ENCODE measurements at regions not wholly inside any gene's neighbourhood (a gene's known extent, or its start where the extent isn't known, plus 50 kb on each side); places are given as distances from the start of the nearest gene placed in this dataset.
"Not testable (repeated sequence)": the region's sequence is repeated elsewhere in the genome, so short reads cannot be mapped to it uniquely, and the experiment has no call there.

- no peak overlapping the region for H3K4me3 ChIP-seq
- no peak for TF ChIP-seq POLR2A (IDR thresholded peaks at IDR 0.05)
- no peaks in the 10 kb centered on the region for H3K4me1 ChIP-seq
- no peaks in the 10 kb centered on the region for H3K9me3 ChIP-seq
- H3K36me3 ChIP-seq: no peaks in the 10 kb centered on the region
- no peak for DNase-seq
- in situ Hi-C loops (cut with MboI; ENCODE audit: low sequenced_read_pairs in 4 of 4): no loop called here
- no peak overlapping the region for H3K27ac ChIP-seq
- intact Hi-C loops (cut with DNase I; ENCODE audit: low total_unique reads): loop anchor here (2.0 kb wide), 1 partner anchor 25 kb away; no protein-coding TSS in a partner anchor
- peaks cover 0 to 6% (median 0%) of the 10 kb centered on the region in 3 donors for H3K27me3 ChIP-seq
- ATAC-seq: no peak
These were observed 93.9 kb upstream of the FRMPD3 start for GRCh38 chrX:107355533-107355932.

- H3K9me3 ChIP-seq: no peaks in the 10 kb centered on the region
- H3K27ac ChIP-seq: no peak overlapping the region
- in situ Hi-C loops (cut with MboI; ENCODE audit: low sequenced_read_pairs in 4 of 4): no loop called here
- no peak for ATAC-seq
- intact Hi-C loops (cut with DNase I; ENCODE audit: low total_unique reads): no loop called here
- no peak for DNase-seq
- no peak for TF ChIP-seq POLR2A (IDR thresholded peaks at IDR 0.05)
- no peak for TF ChIP-seq CTCF (IDR thresholded peaks at IDR 0.05 in 4 of 5, conservative IDR thresholded peaks at IDR 0.05 in 1 of 5)
- no peak overlapping the region for H3K4me3 ChIP-seq
- peaks cover 0 to 9% (median 0%) of the 10 kb centered on the region in 3 donors for H3K27me3 ChIP-seq
- no peaks in the 10 kb centered on the region for H3K36me3 ChIP-seq
- no peaks in the 10 kb centered on the region for H3K4me1 ChIP-seq
These were observed 88.6 kb upstream of the FRMPD3 start for GRCh38 chrX:107360788-107361360.

- H3K36me3 ChIP-seq; H3K9me3 ChIP-seq; H3K27ac ChIP-seq; DNase-seq; H3K4me3 ChIP-seq; intact Hi-C loops (cut with DNase I; ENCODE audit: low total_unique reads); H3K4me1 ChIP-seq; in situ Hi-C loops (cut with MboI; ENCODE audit: low sequenced_read_pairs in 4 of 4); ATAC-seq; H3K27me3 ChIP-seq: not testable (repeated sequence)
These were observed 79.3 kb upstream of the FRMPD3 start for GRCh38 chrX:107370185-107370584.

- no peak overlapping the region for H3K27ac ChIP-seq
- DNase-seq (no peak), ATAC-seq (no peak)
- intact Hi-C loops (cut with DNase I; ENCODE audit: low total_unique reads): no loop called here
- no peaks in the 10 kb centered on the region for H3K9me3 ChIP-seq
- H3K36me3 ChIP-seq: no peaks in the 10 kb centered on the region
- H3K4me1 ChIP-seq: no peaks in the 10 kb centered on the region
- no peaks in the 10 kb centered on the region for H3K27me3 ChIP-seq
- TF ChIP-seq CTCF (IDR thresholded peaks at IDR 0.05 in 4 of 5, conservative IDR thresholded peaks at IDR 0.05 in 1 of 5) (no peak), POLR2A (IDR thresholded peaks at IDR 0.05) (no peak)
- in situ Hi-C loops (cut with MboI; ENCODE audit: low sequenced_read_pairs in 4 of 4): no loop called here
- no peak overlapping the region for H3K4me3 ChIP-seq
These were observed 75.3 kb upstream of the FRMPD3 start for GRCh38 chrX:107374132-107374531.

GRCh38 chrX:107374831-107375230, 74.6 kb upstream of the FRMPD3 start:
- no peak overlapping the region for H3K4me3 ChIP-seq
- ATAC-seq (no peak), DNase-seq (no peak)
- no peaks in the 10 kb centered on the region for H3K27me3 ChIP-seq
- no peaks in the 10 kb centered on the region for H3K4me1 ChIP-seq
- in situ Hi-C loops (cut with MboI; ENCODE audit: low sequenced_read_pairs in 4 of 4) (no loop called here), intact Hi-C loops (cut with DNase I; ENCODE audit: low total_unique reads) (no loop called here)
- no peaks in the 10 kb centered on the region for H3K9me3 ChIP-seq
- TF ChIP-seq CTCF (IDR thresholded peaks at IDR 0.05 in 4 of 5, conservative IDR thresholded peaks at IDR 0.05 in 1 of 5) (no peak), POLR2A (IDR thresholded peaks at IDR 0.05) (no peak)
- no peaks in the 10 kb centered on the region for H3K36me3 ChIP-seq
- no peak overlapping the region for H3K27ac ChIP-seq

GRCh38 chrX:107376186-107376585, 73.3 kb upstream of the FRMPD3 start:
- in situ Hi-C loops (cut with MboI; ENCODE audit: low sequenced_read_pairs in 4 of 4); H3K36me3 ChIP-seq: not testable (repeated sequence)

More at GRCh38 chrX:107376186-107376585, 73.3 kb upstream of the FRMPD3 start:
- H3K4me1 ChIP-seq; H3K4me3 ChIP-seq; H3K27me3 ChIP-seq; intact Hi-C loops (cut with DNase I; ENCODE audit: low total_unique reads); H3K9me3 ChIP-seq; ATAC-seq; DNase-seq; H3K27ac ChIP-seq: not testable (repeated sequence)
